GM12864 (cell line): ENCODE measurements at regions not wholly inside any gene's neighbourhood (a gene's known extent, or its start where the extent isn't known, plus 50 kb on each side); places are given as distances from the start of the nearest gene placed in this dataset.

Experiments
- DNase-seq: peaks from one replicate; pipeline ENCODE4 v3.0.0-alpha.2; 2011; ENCODE audit warnings: low read depth
- H3K4me3 ChIP-seq: 2 replicates; pipeline ENCODE4 v1.5.1; 2011; ENCODE audit warnings: mild to moderate bottlenecking, low read depth, low read length, control low read depth
- TF ChIP-seq, protein P1 (sequence below): IDR thresholded peaks from 2 replicates; pipeline ENCODE4 v1.5.1; 2011; ENCODE audit warnings: low read depth, mild to moderate bottlenecking, moderate library complexity, low read length, control low read depth, inconsistent platforms; ENCODE audit errors: missing control alignments

DNA sequence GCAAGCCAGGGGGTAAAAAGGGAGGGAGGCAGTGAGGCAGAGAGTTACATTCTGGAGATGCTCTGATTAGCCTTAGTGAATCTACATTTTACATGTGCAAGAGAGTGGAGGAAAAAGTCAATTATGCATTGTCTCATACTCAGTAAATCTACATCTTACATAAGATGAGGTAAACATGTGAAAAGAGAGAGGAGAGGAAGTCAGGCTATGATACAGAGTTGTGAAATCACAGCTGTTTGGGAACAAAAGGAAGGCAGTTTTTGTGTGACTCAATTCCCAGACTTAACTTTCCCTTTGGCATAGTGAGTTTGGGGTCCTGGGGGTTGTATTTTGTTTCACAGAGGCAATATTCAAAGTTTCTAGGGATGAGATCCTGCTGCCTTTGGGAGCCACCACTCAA is 67.8 kb downstream of the GP2 start:
- H3K4me3 ChIP-seq, result no peak overlapping the region
- DNase-seq, result no peak
- TF ChIP-seq, protein P1, sequence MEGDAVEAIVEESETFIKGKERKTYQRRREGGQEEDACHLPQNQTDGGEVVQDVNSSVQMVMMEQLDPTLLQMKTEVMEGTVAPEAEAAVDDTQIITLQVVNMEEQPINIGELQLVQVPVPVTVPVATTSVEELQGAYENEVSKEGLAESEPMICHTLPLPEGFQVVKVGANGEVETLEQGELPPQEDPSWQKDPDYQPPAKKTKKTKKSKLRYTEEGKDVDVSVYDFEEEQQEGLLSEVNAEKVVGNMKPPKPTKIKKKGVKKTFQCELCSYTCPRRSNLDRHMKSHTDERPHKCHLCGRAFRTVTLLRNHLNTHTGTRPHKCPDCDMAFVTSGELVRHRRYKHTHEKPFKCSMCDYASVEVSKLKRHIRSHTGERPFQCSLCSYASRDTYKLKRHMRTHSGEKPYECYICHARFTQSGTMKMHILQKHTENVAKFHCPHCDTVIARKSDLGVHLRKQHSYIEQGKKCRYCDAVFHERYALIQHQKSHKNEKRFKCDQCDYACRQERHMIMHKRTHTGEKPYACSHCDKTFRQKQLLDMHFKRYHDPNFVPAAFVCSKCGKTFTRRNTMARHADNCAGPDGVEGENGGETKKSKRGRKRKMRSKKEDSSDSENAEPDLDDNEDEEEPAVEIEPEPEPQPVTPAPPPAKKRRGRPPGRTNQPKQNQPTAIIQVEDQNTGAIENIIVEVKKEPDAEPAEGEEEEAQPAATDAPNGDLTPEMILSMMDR, result no peak

DNA sequence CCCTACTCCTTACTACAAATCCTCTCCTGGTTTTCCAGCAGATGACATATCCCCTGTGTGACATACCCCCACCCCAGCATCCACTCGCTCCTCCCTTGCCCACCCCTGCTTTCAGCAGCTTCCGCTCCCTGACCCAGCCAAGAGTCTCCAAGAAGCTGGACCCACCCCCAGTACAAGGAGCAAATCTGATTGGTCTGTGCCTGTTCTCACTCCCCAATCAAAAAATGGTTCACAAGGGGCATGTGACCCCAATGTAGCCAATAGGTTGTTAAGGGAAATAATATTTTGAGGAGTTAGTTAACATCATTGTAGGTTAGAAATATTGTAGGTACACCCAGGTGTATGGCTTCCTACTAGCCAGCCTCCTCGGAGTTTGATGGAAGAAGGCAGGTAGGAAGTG is 70.1 kb downstream of the GP2 start:
- DNase-seq, result no peak
- no peak overlapping the region for H3K4me3 ChIP-seq
- TF ChIP-seq, protein P1, result no peak

DNA sequence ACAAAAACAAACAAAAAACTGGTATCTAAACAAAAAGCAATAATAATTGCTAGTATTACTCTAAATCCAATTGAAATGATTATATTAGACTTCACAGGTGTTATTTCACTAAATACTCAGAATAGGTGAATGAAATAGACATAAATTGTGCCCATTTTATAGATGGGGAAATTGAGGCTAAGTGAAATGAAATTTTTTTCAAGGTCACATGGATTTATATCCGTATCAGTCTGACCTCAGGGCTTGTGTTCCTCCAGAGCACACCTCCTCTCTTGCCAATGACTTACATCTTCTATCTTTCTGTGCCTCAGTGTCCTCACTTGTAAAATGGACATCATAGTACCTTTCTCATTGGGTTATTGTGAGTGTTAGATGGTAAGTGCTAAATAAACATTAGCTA is 72.3 kb downstream of the GP2 start:
- H3K4me3 ChIP-seq, result no peak overlapping the region
- TF ChIP-seq, protein P1, result no peak
- DNase-seq, result no peak

- TF ChIP-seq, protein P1, result no peak
- DNase-seq, result no peak
- H3K4me3 ChIP-seq, result no peak overlapping the region
These were observed 73.5 kb downstream of the GP2 start for GRCh38 chr16:20253825-20254224.

DNA sequence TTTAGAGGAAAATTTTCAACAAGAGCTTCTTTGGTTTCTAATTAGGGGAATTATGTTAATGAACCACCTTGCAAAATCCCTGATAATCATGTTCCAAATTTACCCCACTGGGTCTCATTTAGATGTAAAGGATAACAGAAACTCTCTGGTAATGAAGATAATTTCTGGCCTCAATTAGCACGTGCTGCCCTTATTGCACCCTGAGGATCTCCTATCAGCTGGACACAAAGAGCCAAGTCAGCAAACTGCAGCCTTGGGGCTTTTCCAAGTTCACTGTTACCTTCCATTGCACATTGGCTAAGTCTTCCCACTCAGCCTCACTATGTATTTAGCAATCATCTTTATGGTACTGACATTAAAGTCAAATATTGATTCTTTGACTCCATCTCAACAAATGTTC is 78.1 kb downstream of the GP2 start:
- DNase-seq, result no peak
- no peak overlapping the region for H3K4me3 ChIP-seq
- TF ChIP-seq, protein P1, result no peak

- TF ChIP-seq, protein P1, result no peak
- no peak overlapping the region for H3K4me3 ChIP-seq
- DNase-seq, result no peak
These were observed 80.2 kb downstream of the GP2 start for GRCh38 chr16:20247076-20247475.

- TF ChIP-seq, protein P1, result no peak
- no peak overlapping the region for H3K4me3 ChIP-seq
- DNase-seq, result no peak
These were observed 83.5 kb downstream of the GP2 start for GRCh38 chr16:20243731-20244281.
